Left lung (tissue), 4 donors: ENCODE measurements at regions not wholly inside any gene's neighbourhood (a gene's known extent, or its start where the extent isn't known, plus 50 kb on each side); places are given as distances from the start of the nearest gene placed in this dataset.

ENCODE experiments used
- ATAC-seq: fragments of 200-7000 bp; cut with Tn5 transposase; one replicate; pipeline ENCODE4 v1.9.1; 2020; ENCODE audit warnings: moderate library complexity
- DNase-seq, 4 donors: peaks; one replicate each; pipeline ENCODE4 v3.0.0-alpha.2; 2013 to 2020
- H3K27ac ChIP-seq, 2 donors: fragments of 200-600 bp; sonication (generic) in 1 of 2; one replicate each; pipeline versions ENCODE4 v1.5.0 to v1.8.0; 2020 to 2021
- H3K27me3 ChIP-seq, 2 donors: fragments of 200-600 bp; sonication (generic) in 1 of 2; one replicate each; pipeline versions ENCODE4 v1.5.0 to v1.8.0; 2020 to 2021
- H3K36me3 ChIP-seq, 2 donors: fragments of 200-600 bp; sonication (generic) in 1 of 2; one replicate each; pipeline versions ENCODE4 v1.5.0 to v1.8.0; 2020 to 2021
- H3K4me1 ChIP-seq, 2 donors: fragments of 200-600 bp; one replicate each; pipeline ENCODE4 v1.8.0; 2021
- H3K4me3 ChIP-seq, 2 donors: fragments of 200-600 bp; sonication (generic) in 1 of 2; one replicate each; pipeline versions ENCODE4 v1.5.0 to v1.8.0; 2020 to 2021; ENCODE audit warnings: mild to moderate bottlenecking in 1 of 2
- H3K9me3 ChIP-seq, 2 donors: fragments of 200-600 bp; sonication (generic) in 1 of 2; one replicate each; pipeline versions ENCODE4 v1.5.0 to v1.8.0; 2020 to 2021
- CTCF ChIP-seq, 2 donors: fragments of 200-600 bp; sonication (generic) in 1 of 2; IDR thresholded peaks; one replicate each; pipeline versions ENCODE4 v1.5.0 to v1.8.0; 2021; ENCODE audit warnings: antibody characterized with exemption in 2 of 2
- intact Hi-C, 2 donors: fragments of 100-400 bp; cut with DNase I; formaldehyde crosslinking; loops; one replicate each; pipeline versions ENCODE4 v1.11.2 to v1.14.2; 2022
- donor health status: DM: no; HTN: yes; CAD: no.
- donor health status: DM: no; HTN: no; CAD: no.

DNA sequence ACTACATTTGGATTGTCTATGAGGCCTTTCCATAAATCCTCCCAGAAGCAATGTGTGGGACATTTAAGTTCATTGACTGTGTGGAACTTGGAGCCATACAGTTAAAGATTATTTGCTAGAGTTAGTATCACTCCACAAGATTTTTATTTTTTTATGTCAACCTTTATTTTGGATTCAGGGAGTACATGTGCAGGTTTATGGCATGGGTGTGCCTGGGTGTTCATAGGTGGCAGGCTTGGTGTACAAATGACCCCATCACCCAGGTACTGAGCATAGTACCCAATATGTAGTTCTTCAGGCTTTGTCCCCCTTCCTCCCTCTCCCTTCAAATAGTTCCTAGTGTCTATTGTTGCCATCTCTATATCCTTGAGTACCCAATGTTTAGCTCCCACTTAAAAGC lies 199.8 kb upstream of the ZFP42 start:
- peaks cover 0 to 21% of the 10 kb centered on the region in 2 donors for H3K9me3 ChIP-seq
- no peaks in the 10 kb centered on the region for H3K4me1 ChIP-seq
- intact Hi-C loops: no loop called here
- no peaks in the 10 kb centered on the region for H3K36me3 ChIP-seq
- no peaks in the 10 kb centered on the region for H3K27me3 ChIP-seq
- ATAC-seq (no peak), DNase-seq (no peak)
- H3K4me3 ChIP-seq: no peak overlapping the region
- no peak for TF ChIP-seq CTCF (IDR thresholded peaks at IDR 0.05)
- H3K27ac ChIP-seq: no peak overlapping the region

DNA sequence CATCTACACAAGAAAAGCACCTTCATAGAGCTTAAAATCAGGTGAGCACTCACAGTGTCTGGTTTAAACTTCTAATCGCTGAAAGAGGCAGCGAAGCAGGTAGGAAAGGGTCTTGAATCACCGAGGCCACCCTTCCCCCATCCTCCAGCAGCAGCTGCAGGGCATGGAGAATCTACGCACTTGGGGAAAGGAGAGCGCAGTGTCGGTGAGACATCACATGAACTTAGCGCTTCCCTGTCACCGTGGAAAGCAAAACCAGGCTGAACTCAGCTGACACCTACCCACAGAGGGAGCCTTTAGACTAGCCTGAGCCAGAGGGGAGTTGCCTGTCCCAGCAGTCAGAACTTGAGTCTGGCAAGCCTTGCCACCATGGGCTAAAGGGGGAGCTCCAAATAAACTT lies 197.2 kb upstream of the ZFP42 start:
- no peak overlapping the region for H3K4me3 ChIP-seq
- intact Hi-C loops: no loop called here
- no peaks in the 10 kb centered on the region for H3K4me1 ChIP-seq
- ATAC-seq (no peak), DNase-seq (no peak)
- no peak for TF ChIP-seq CTCF (IDR thresholded peaks at IDR 0.05)
- H3K9me3 ChIP-seq: peaks cover 0 to 29% of the 10 kb centered on the region in 2 donors
- no peaks in the 10 kb centered on the region for H3K27me3 ChIP-seq
- no peaks in the 10 kb centered on the region for H3K36me3 ChIP-seq
- H3K27ac ChIP-seq: no peak overlapping the region

GRCh38 chr4:187799735-187800134 lies 195.8 kb upstream of the ZFP42 start:
- H3K9me3 ChIP-seq: peaks cover 0 to 33% of the 10 kb centered on the region in 2 donors
- no peaks in the 10 kb centered on the region for H3K4me1 ChIP-seq
- H3K4me3 ChIP-seq: no peak overlapping the region
- ATAC-seq (no peak), DNase-seq (no peak)
- H3K27ac ChIP-seq: no peak overlapping the region
- no peak for TF ChIP-seq CTCF (IDR thresholded peaks at IDR 0.05)
- intact Hi-C loops: no loop called here
- no peaks in the 10 kb centered on the region for H3K36me3 ChIP-seq
- no peaks in the 10 kb centered on the region for H3K27me3 ChIP-seq

DNA sequence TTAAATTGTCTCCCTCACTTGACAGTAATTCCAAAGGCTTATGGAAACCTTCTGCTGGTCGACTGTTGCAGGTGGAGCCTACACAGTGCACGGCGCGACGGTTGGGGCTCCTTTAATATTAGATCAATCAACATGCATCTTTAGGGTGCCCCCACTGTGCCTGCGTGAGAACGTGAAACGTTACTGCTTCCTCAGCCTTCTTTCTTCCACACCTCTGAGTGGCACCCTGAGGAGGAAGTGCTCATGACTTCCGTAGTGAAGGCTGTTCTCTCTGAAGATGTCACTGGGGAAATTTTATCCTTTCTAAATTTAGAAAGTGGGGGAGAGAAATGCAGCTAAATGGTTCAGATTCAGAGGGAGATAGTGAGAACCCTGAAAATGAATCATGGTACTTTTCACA lies 184.0 kb upstream of the ZFP42 start:
- ATAC-seq: no peak
- intact Hi-C loops: no loop called here

GRCh38 chr4:187814737-187815465 lies 180.7 kb upstream of the ZFP42 start:
- H3K4me1 ChIP-seq: no peaks in the 10 kb centered on the region
- H3K27ac ChIP-seq: peak overlapping the region; percentile 46 to 65
- ATAC-seq (peak; percentile 83), DNase-seq (peak in 3 of 4 donors; percentile 7 to 72 (median 41))
- peak overlapping the region; percentile 14 to 22 for H3K4me3 ChIP-seq
- peaks cover 0 to 2% of the 10 kb centered on the region in 2 donors for H3K9me3 ChIP-seq
- no peaks in the 10 kb centered on the region for H3K27me3 ChIP-seq
- intact Hi-C loops: no loop called here
- H3K36me3 ChIP-seq: no peaks in the 10 kb centered on the region
- no peak for TF ChIP-seq CTCF (IDR thresholded peaks at IDR 0.05)

More for the DNA sequence above, 184.0 kb upstream of the ZFP42 start:
- peaks cover 0 to 2% of the 10 kb centered on the region in 2 donors for H3K9me3 ChIP-seq
- H3K27me3 ChIP-seq: no peaks in the 10 kb centered on the region
- no peaks in the 10 kb centered on the region for H3K4me1 ChIP-seq
- H3K27ac ChIP-seq: no peak overlapping the region
- H3K4me3 ChIP-seq: no peak overlapping the region
- H3K36me3 ChIP-seq: no peaks in the 10 kb centered on the region
- TF ChIP-seq CTCF (IDR thresholded peaks at IDR 0.05): no peak
- DNase-seq: no peak
